Left kidney (tissue), 1 donor: ENCODE measurements at regions not wholly inside any gene's neighbourhood (a gene's known extent, or its start where the extent isn't known, plus 50 kb on each side); places are given as distances from the start of the nearest gene placed in this dataset.

Experiments used
- DNase-seq: peaks from one replicate; pipeline ENCODE4 v3.0.0-alpha.2; 2013

DNA sequence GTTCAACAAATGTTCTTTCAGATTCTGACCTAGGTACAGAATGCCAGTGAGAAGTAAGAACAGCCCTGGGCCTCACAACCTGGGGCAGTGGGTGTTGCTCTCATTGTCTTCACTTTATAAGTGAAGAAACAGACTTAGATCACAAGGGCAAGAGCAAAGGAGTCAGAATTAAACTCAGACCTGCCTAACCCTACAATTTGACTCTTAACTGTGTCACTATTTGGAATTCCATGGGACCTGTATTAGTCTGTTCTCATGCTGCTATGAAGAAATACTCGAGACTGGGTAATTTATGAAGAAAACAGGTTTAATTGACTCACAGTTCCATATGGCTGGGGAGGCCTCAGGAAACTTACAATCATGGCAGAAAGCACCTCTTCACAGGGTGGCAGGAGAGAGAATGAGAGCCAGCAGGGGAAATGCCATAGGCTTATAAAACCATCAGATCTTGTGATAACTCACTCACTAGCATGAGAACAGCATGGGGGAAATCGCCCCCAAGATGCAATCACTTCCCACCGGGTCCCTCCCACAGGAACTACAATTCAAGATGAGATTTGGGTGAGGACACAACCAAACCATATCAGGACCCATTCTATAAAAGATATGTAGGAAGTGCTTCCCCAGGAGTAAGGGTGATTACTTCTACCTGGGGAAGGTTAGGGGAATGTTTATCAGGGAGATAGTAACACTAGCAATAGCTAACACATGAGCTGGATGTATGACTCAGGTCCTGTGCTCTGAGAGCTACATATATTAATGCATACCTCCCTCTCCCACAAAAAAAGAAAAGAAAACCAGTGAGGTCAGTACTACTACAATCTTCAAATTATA lies 270.1 kb downstream of the SOX9 start:
- DNase-seq = no peak

GRCh38 chr17:72392056-72393010 lies 271.5 kb downstream of the SOX9 start:
- DNase-seq = no peak

GRCh38 chr17:72393553-72393952 lies 272.7 kb downstream of the SOX9 start:
- DNase-seq = no peak

- DNase-seq = no peak
These were observed 273.7 kb downstream of the SOX9 start for GRCh38 chr17:72394531-72394930.

- no peak for DNase-seq
These were observed 275.3 kb downstream of the SOX9 start for GRCh38 chr17:72396121-72396520.

GRCh38 chr17:72397223-72397667 lies 276.4 kb downstream of the SOX9 start:
- no peak for DNase-seq

DNA sequence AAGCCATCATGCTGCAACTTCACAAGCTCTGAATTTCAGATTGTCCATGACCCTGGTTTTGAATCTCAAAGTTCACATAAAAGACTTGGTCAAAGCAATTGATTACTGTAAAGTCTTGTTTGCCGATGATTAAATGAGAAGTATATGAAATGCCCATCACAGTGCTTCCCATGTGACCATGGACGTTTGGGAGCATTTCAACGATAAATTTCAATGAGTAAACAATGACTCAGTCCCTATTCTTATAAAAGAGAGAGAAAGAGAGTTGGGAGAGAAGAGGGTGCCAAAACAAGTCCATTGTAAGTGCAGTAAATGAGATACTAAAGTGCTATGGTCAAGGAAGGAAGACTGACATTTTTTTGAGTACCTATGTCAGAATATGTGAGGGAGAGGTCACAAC lies 276.9 kb downstream of the SOX9 start:
- no peak for DNase-seq

DNA sequence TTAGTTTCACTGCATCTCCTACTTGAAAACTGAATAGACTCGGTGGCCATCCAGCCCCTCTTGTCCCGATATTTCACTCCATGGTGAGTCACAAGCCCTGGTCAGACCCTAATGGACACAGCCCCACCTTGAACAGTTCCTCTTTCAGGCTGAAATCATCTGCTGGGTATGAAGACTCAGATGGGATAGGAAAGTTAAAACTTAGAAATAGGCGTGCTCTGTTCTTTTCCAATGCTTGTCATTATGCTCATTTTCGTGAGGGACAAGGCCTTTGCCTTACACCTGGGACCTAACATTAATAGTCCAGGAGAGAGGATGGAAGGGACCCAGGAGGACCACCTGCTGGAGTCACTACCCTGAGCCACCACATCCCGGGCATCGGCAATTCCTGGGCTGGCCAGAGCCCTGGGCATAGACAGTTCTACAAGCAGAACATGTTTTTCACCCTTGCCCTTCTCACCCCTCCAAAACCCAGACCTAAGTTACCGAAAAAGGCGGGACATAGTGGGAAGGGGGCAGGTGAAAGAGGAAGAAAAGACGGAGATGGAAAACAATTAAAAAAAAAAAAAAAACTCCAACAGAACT lies 278.3 kb downstream of the SOX9 start:
- no peak for DNase-seq

- no peak for DNase-seq
These were observed 279.0 kb downstream of the SOX9 start for GRCh38 chr17:72399608-72400487.

GRCh38 chr17:72400488-72400827 lies 279.6 kb downstream of the SOX9 start:
- no peak for DNase-seq

DNA sequence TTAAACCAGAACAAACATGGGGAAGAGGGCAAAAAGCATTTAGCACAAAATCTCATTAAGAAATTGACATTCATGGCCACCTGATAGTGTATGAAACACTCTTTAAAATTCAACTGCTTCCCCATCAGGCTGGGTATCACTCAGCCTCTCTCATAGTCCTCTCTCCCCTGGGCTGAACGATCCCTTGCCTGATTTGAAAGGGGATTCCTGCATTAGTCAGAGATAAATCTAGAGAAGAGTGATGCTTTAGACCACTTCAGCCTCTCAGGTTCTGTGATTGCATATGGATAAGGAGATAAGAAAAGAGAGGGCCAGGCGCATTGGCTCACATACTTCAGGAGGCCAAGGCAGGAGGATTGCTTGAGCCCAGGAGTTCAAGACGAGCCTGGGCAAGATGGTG lies 280.0 kb downstream of the SOX9 start:
- DNase-seq = no peak

- no peak for DNase-seq
These were observed 281.3 kb downstream of the SOX9 start for GRCh38 chr17:72401883-72402726.

- DNase-seq = no peak
These were observed 281.9 kb downstream of the SOX9 start for GRCh38 chr17:72402727-72403210.

DNA sequence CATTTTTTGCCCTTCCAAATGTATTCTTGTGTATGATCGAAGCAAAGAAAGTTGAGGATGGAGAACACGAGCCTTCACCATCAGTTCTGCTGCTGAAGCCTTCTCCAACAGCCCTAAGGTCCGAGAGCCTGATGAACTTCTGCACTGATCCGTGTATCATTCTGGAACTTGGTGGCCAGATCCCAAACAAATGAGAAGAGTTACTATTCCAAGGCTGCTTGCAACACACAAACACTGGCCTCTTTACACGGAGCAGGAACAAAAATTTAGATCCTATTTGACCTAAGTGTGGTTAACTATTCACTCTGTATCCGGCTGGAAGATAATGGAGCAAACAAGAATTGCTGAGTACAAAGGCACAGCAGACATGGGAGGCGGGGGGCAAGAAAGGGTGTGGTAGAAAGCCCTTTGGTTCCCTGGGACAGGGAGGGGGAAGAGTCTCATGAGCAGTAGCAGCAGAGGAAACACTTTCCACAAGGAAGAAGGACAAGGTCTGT lies 282.9 kb downstream of the SOX9 start:
- DNase-seq = no peak

- no peak for DNase-seq
These were observed 284.1 kb downstream of the SOX9 start for GRCh38 chr17:72404872-72405271.

GRCh38 chr17:72405662-72406230 lies 284.9 kb downstream of the SOX9 start:
- no peak for DNase-seq

- DNase-seq = no peak
These were observed 285.7 kb downstream of the SOX9 start for GRCh38 chr17:72406498-72406897.

DNA sequence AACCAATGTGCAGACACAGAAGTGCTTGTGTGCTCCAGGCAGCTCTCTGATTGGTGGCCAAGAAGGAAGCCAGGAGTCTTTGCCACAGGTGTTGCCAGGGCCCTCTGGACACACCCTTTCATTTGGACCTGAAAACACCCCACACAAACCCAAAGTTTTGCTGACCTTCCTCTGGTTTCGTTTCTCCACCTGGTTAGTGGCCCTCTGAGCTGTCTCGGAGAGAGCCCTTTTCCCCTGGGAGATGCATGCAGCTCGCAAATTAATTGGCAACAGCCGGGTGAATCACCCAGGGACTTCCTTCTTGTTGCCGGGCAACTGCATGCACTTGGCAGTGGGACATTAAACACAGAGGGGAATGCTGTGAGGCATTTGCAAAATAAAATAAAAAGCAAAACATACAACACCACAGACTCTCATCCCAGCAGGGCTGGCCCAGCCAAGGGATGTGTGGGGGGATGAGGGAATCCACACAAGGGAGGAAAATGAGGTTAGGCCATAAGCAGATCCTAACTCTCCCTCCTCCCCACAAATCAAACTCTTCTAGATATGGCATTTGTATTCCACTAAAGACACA lies 286.6 kb downstream of the SOX9 start:
- DNase-seq = peak; percentile 69

GRCh38 chr17:72407931-72408330 lies 287.1 kb downstream of the SOX9 start:
- DNase-seq = no peak

- no peak for DNase-seq
These were observed 287.8 kb downstream of the SOX9 start for GRCh38 chr17:72408641-72409040.
